ENCODE measurements at regions not wholly inside any gene's neighbourhood (a gene's known extent, or its start where the extent isn't known, plus 50 kb on each side); places are given as distances from the start of the nearest gene placed in this dataset.

DNA sequence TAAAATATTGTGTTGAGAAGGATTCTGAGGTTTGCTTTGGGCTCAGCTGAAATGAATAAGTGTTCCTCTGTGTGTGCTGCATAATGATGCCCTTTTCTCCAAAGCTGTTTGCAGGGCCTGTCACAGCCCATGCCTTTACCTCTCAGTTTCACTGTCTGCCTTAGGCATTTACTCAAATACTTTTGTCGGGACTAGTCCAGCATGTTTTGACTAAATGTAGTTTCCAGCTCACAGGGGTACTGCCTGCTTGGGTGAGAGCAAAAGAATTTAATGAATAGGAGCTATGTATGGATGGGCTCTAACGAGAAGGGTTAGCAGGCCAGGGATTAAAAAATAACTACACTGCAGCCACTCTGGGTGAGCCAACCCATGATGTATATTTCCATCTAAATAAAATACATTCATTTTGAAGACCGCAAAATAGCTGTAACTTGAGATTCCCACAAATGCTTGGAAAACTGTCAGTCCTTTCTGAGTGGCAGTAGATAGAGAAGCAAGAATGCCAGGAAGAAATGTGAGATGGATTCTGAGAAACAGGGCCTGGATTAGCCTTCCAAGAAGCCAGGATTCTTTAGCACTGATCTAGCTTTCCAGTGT, 549.2 kb upstream of the TBL1XR1 start:
- no peak for DNase-seq (ENCODE audit: low spot score)

DNA sequence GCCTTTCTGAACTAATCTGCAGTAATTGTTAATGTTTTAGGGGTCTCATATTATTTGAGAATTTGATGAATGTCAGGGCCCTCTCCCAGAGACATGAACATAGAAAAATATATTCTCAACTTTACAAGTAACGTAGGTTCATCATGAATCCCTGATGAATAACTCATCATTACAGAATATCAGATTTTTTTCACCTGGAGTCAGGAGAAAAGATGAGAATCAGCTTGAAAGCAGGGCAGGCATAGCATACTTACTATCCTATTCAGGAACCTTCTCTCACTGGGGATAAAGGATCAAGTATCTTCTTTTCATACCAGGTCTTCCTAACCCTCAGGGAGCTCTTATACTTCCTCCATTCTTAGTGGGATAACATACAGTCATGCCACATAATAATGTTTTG, 552.6 kb upstream of the TBL1XR1 start:
- no peak for DNase-seq (ENCODE audit: low spot score)

DNA sequence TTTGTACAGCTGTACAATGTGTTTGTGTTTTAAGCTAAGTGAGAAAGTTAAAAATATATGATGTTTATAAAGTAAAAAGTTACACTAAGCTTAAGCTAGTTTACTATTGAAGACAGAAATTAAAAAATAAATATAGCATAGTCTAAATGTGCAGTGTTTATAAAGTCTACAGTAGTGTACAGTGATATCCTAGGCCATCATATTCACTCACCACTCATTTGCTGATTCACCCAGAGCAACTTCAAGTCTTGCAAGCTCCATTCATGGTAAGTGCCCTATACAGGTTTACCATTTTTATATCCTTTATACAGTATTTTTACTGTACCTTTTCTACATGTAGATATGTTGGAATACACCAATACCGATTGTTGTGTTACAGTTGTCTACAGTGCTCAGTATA, 553.2 kb upstream of the TBL1XR1 start:
- DNase-seq (ENCODE audit: low spot score) = no peak

- no peak for DNase-seq (ENCODE audit: low spot score)
Measured at GRCh38 chr3:177751770-177752169, 554.5 kb upstream of the TBL1XR1 start.

DNA sequence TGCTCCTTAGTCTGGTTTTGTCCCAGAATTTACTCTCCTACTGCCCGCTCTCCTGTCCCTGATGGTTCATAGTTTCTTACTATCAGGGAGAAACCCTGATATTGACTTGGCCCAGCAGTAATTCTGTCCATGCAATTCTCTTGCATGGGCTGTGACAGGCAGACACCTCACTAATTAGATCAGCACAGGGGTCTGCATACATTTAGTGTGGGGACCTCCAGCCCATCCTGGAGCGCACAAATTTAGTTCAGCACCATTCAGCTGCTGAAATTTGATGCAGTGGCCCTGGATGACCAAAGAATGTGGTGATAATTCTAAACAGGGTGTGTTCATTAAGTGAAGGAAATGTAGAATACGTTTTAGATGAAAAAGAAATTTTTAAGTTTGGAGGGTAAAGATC, 555.5 kb upstream of the TBL1XR1 start:
- no peak for DNase-seq (ENCODE audit: low spot score)

- DNase-seq (ENCODE audit: low spot score) = peak; percentile 33
Measured at GRCh38 chr3:177753451-177754155, 556.3 kb upstream of the TBL1XR1 start.

- no peak for DNase-seq (ENCODE audit: low spot score)
Measured at GRCh38 chr3:177754508-177754921, 557.2 kb upstream of the TBL1XR1 start.

GRCh38 chr3:177758126-177758525, 560.8 kb upstream of the TBL1XR1 start:
- no peak for DNase-seq (ENCODE audit: low spot score)

DNA sequence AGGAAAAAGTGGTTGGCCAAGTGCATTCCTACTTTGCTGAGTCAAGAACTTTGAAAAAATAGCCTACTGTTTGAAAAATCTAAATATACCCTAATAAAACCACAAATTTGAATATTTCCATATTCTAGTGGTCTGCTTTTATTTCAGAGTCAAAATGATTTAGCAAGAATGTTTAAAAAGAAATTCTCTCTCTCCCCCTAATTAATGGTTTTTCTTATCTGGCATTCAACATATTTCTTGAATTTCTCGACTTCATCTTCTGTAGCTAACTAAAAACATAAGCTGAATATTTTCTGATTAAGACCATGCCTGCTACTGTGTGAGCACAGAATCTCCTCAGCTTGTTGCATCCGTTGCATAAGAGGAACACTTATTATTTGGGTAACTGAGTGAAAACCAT, 563.5 kb upstream of the TBL1XR1 start:
- peak; percentile 42 for DNase-seq (ENCODE audit: low spot score)

DNA sequence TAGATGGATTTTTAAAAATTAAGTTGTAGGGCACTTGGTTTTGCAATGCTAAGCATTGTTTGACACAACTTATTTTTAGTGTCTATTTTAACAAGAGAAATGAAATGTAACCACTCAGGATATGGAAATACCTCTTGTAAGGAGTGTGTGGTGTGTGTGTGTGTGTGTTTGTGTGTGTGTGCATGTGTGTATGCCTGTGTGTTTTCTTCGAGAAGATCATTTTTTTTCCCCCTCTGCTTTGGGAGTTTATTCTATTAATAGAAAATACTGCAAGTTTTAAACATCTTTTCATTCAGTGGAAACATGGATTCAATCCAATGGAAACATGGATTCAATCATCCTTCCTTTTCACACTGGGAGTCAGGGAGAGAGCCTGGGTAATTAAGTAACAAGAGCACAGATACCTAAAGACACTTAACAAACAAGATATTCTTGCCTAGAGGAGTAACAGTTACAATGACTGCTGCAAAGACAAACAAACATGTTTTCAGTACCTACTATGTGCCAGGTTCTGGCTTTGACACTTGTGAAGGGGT, 567.2 kb upstream of the TBL1XR1 start:
- DNase-seq (ENCODE audit: low spot score) = peak; percentile 40

- DNase-seq (ENCODE audit: low spot score) = no peak
Measured at GRCh38 chr3:177764933-177765332, 567.7 kb upstream of the TBL1XR1 start.

GRCh38 chr3:177770383-177771230, 573.3 kb upstream of the TBL1XR1 start:
- peak; percentile 17 for DNase-seq (ENCODE audit: low spot score)

DNA sequence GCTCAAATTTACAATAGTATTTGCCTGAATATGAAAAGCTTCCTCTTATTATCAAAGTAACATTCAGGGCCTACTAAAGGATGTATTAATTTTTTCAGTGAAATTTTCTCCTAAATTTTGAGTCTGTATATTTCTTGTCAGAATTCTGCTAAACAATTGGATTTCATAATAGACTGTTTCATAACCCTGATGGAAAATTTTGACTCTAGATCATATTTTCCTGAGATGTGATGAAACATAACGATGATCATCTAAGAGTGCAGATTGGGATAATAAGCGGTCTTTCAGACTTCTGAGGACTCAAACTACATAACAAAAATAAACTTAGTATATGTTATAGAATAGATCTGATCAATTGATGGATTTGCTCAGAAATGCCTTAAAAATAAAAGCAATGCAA, 574.5 kb upstream of the TBL1XR1 start:
- DNase-seq (ENCODE audit: low spot score) = no peak

DNA sequence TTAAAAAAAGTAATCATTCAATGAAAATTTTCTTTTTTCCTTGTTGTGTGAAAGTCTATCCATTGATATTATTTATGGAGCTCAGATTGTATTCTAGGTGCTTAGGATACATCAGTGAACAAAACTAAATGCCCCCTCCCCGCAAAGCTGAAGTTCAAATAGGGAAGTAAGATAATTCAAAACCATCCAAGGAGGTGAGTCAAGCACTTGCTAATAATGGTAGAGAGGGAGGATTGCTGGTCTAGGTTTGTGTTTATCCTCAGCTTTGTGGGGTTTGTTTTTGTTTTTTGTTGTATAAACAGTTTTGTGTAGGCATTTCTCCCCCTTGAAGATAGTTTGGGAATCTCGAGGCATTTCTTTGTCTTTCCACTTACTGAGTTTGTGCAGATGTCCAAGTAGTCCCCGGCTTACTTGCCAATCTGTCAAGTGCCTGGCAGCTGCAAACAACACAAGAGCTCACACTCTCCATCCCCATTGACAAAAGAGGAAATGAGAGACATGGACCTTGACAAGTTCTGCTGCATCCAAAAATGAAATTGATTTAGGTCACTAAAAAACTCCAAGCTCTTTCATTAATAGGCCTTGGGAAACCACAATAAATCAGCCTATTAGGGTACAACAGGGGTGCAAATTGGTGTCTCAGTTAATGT, 575.8 kb upstream of the TBL1XR1 start:
- DNase-seq (ENCODE audit: low spot score) = no peak

DNA sequence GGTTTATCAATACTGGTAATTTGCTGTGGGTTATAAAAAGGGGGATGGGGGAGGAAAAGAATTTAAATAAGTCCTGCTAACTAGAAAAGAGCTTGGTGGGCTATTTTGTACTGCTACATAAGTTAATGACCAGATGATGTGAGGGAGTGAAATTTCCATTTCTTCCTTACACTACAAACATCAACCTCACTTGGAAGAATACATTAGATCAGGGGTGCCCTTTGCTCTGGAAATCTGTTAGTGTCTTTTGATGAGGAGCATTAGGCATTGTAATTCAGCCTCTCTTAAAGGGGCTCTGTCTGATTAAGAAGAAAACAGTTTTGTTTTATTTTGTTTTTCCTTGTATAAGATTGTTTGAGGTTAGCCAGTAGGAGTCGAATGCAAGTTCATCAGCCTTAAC, 576.4 kb upstream of the TBL1XR1 start:
- no peak for DNase-seq (ENCODE audit: low spot score)

- DNase-seq (ENCODE audit: low spot score) = peak; percentile 18
Measured at GRCh38 chr3:177776661-177777101, 579.4 kb upstream of the TBL1XR1 start.

DNA sequence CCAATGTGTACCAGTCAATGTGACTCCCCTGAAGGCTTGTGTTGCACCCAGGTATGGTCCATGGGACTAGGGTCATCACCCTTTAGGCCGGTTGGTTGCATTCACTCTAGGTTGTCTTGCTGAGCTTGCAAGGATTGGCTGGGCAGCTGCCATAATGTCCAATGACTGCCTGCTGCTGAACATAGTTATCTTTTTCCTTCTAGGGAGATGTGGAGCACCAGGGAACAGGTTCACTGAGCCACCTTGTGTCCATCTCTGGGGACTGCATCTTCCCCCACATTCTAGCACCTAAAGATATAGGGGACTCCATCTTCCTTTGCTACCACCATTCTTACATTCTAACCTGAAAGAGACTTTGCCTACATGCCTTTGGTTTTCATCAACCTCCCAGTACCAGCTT, 580.4 kb upstream of the TBL1XR1 start:
- DNase-seq (ENCODE audit: low spot score) = no peak

GRCh38 chr3:177778633-177779032, 581.4 kb upstream of the TBL1XR1 start:
- DNase-seq (ENCODE audit: low spot score) = no peak

GRCh38 chr3:177781686-177782161, 584.4 kb upstream of the TBL1XR1 start:
- DNase-seq (ENCODE audit: low spot score) = peak; percentile 57

DNA sequence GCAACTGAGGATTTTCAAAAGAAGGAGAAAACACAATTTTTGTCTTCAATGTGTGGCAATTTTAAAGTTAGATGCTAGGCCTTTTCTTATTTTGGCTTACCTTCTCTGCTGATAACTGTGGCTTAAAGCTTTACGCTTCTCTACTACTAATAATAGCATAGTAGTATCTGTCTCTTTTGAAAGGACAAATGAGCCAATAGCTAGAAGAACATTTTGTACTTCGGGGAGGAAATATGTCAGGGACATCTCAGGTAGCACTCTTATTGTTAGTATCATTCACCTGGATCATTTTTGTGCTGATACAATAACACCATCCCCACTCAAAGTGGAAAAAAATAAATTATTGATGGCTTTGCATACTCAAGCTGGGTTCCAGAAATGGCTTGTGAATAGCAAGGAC, 586.1 kb upstream of the TBL1XR1 start:
- DNase-seq (ENCODE audit: low spot score) = no peak

DNA sequence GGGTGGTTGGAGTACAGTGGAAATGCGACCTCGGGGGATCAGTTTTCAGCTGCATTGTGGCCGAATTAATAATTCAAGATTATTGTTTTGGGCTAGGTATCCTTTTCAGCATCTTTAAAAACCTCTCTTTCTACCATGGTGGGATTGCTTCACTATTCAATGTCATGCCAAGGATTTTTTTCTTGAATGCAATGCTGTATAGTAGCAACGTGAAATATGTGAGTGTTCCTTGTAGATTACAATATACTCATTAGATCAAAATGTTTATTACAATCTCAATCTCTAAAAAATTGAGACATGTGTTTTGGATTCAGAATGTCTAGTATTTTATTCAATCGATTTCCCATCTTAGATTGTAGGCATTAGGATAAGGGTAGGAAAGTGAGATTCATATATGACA, 586.5 kb upstream of the TBL1XR1 start:
- DNase-seq (ENCODE audit: low spot score) = no peak
